Right lobe of liver (tissue), 6 donors: ENCODE measurements at regions not wholly inside any gene's neighbourhood (a gene's known extent, or its start where the extent isn't known, plus 50 kb on each side); places are given as distances from the start of the nearest gene placed in this dataset.

ENCODE experiments used
- ATAC-seq, 4 donors: fragments of 200-7000 bp; cut with Tn5 transposase; one replicate each; pipeline ENCODE4 v1.9.1; 2020; ENCODE audit warnings: mild to moderate bottlenecking in 4 of 4, moderate library complexity in 4 of 4
- DNase-seq, 3 donors: peaks; one replicate each; pipeline ENCODE4 v3.0.0-alpha.2; 2020
- H3K27ac ChIP-seq, 3 donors: fragments of 200-600 bp; one replicate each; pipeline ENCODE4 v1.8.0; 2022
- H3K27me3 ChIP-seq, 2 donors: fragments of 200-600 bp; one replicate each; pipeline ENCODE4 v1.8.0; 2022
- H3K36me3 ChIP-seq, 4 donors: fragments of 200-600 bp; sonication (generic) in 1 of 4; one replicate each; pipeline versions ENCODE4 v1.5.1 to v1.8.0; 2017 to 2022; ENCODE audit warnings: control low read depth in 1 of 4
- H3K4me1 ChIP-seq, 4 donors: fragments of 200-600 bp; sonication (generic) in 1 of 4; one replicate each; pipeline versions ENCODE4 v1.5.1 to v1.8.0; 2017 to 2022; ENCODE audit warnings: control low read depth in 1 of 4
- H3K4me3 ChIP-seq, 3 donors: fragments of 200-600 bp; one replicate each; pipeline ENCODE4 v1.8.0; 2022
- H3K9me3 ChIP-seq, 4 donors: fragments of 200-600 bp; sonication (generic) in 1 of 4; one replicate each; pipeline versions ENCODE4 v1.5.1 to v1.8.0; 2017 to 2022; ENCODE audit warnings: control low read depth in 1 of 4
- POLR2A ChIP-seq: fragments of 450-650 bp; IDR thresholded peaks from one replicate; pipeline ENCODE4 v1.6.1; 2017; ENCODE audit warnings: antibody characterized with exemption, mild to moderate bottlenecking
- WGBS: methylation state at CpG from one replicate; pipeline ENCODE4 v1.1.6; 2018; ENCODE audit warnings: low coverage, low lambda C conversion rate; ENCODE audit not compliant: insufficient coverage; ENCODE audit errors: missing lambda C conversion rate; 5-methylcytosine and 5-hydroxymethylcytosine counted together
- intact Hi-C, 2 donors: fragments of 100-400 bp; cut with DNase I; formaldehyde crosslinking; loops; one replicate each; pipeline versions ENCODE4 v1.11.2 to v1.14.1; 2022
- TF ChIP-seq, protein P1 (sequence below), 4 donors: fragments of 200-600 bp in 3 of 4; fragments of 450-650 bp in 1 of 4; IDR thresholded peaks; one replicate each; pipeline versions ENCODE4 v1.5.1 to v1.8.0; 2016 to 2022; ENCODE audit warnings: antibody characterized with exemption in 4 of 4, mild to moderate bottlenecking in 2 of 4
- donor health status: DM: no; HTN: yes; CAD: no.
- donor health status: DM: no; HTN: no; CAD: no.
- donor health status: DM: no; HTN: no; CAD: no.
- donor health status: DM: no; HTN: yes; CAD: no.
- donor health status: DM: no; HTN: yes; CAD: no.

DNA sequence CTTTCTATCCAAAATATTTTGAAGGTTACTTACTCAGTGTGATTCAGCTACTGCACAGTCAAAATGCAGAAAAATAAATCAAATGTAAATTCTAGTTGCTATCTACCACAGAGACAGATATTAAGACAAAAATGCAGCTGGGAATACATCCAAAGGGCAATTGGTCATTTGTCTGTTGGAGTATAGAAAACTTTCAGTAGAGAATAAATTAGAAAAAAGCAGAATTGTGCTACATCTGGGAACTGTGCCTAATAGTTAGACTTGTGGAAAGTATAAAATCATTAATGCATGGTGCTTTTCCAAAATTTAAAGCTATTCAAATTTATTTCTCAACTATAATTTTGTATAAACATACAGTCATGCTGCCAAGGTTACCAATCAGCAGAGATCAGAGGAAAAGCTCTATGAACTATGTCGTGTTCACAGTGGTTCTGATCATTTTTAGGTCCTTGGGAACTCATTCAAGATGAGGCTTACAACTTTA lies 1635.8 kb downstream of the PCDH9 start:
- TF ChIP-seq, protein P1, sequence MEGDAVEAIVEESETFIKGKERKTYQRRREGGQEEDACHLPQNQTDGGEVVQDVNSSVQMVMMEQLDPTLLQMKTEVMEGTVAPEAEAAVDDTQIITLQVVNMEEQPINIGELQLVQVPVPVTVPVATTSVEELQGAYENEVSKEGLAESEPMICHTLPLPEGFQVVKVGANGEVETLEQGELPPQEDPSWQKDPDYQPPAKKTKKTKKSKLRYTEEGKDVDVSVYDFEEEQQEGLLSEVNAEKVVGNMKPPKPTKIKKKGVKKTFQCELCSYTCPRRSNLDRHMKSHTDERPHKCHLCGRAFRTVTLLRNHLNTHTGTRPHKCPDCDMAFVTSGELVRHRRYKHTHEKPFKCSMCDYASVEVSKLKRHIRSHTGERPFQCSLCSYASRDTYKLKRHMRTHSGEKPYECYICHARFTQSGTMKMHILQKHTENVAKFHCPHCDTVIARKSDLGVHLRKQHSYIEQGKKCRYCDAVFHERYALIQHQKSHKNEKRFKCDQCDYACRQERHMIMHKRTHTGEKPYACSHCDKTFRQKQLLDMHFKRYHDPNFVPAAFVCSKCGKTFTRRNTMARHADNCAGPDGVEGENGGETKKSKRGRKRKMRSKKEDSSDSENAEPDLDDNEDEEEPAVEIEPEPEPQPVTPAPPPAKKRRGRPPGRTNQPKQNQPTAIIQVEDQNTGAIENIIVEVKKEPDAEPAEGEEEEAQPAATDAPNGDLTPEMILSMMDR (IDR thresholded peaks at IDR 0.05): no peak
- no peak for TF ChIP-seq POLR2A
- Histone ChIP-seq H3K4me1 (no peaks in the 10 kb centered on the region), H3K36me3 (no peaks in the 10 kb centered on the region), H3K27ac (no peak overlapping the region), H3K9me3 (no peaks in the 10 kb centered on the region), H3K4me3 (no peak overlapping the region), H3K27me3 (no peaks in the 10 kb centered on the region)
- DNase-seq (no peak), ATAC-seq (no peak)
- WGBS: 26% methylated on average over 1 of the region's 1 CpG
- intact Hi-C loops: no loop called here

DNA sequence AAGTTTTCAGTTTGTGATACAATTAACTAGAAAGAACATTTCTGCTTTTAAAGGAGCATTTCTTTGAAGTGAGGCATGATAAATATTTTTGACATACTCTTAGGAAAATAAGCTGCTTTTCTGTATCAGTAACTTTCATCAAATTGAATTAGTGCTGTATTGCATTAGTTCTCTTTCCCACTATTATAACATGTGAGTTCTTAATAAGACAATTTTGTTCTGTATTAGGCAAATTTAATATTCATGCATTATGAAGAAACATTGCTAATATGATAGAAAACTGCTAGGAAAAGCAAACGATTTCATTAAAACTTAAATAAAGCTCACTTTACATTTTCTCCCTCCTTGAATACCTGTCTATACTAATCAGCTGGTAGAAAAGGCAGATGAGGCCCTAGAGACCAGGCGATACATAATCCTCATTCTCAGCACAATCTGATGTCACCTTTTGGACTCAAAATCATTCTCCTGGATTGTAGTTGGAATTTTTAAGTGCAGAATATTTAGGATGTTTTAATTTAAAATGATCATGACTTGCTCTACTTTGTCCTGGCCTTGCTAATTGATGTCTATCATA lies 1636.8 kb downstream of the PCDH9 start:
- TF ChIP-seq, protein P1 (IDR thresholded peaks at IDR 0.05): no peak
- TF ChIP-seq POLR2A: no peak
- ATAC-seq (no peak), DNase-seq (no peak)
- Histone ChIP-seq H3K4me3 (no peak overlapping the region), H3K36me3 (no peaks in the 10 kb centered on the region), H3K27me3 (no peaks in the 10 kb centered on the region), H3K27ac (no peak overlapping the region), H3K9me3 (no peaks in the 10 kb centered on the region), H3K4me1 (no peaks in the 10 kb centered on the region)
- 53% methylated on average over 2 of the region's 2 CpGs for WGBS
- intact Hi-C loops: no loop called here

DNA sequence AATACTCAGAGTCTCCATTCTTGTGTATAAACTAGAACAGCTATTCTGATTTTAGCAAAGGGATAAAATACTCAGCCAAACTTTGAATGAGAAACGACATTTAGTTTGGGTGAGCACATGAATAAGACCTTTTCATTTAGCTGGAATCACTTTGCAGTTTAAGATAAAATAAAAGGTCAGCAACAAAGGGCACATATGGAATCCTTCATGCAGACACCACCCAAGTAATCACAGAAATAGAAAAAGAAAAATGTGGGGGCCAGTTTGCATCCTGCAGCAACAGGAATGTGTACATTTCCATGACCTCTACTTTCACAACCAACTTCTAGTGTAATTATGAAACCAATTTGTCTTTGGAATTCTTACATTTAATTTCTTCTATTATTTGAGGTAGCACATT lies 1637.4 kb downstream of the PCDH9 start:
- ATAC-seq (no peak), DNase-seq (no peak)
- no peak overlapping the region for H3K27ac ChIP-seq

DNA sequence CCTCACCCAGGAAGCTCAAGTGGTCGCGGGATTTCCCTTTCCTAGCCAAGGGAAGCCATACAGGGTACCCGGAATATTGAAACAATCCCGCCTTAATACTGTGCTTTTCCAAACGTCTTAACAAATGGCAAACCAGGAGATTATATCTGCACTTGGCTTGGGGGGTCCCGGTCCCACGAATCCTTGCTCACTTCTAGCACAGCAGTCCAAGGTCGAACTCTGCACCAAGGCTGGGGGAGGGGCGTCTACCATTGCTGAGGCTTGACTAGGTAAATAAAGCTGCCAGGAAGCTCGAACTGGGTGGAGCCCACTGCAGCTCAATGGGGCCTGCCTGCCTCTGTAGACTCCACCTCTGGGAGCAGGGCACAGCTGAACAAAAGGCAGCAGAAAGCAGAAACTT lies 1644.8 kb downstream of the PCDH9 start:
- H3K4me1 ChIP-seq: no peaks in the 10 kb centered on the region
- no peak for ATAC-seq
- no peak overlapping the region for H3K27ac ChIP-seq
- WGBS: 59% methylated on average over 5 of the region's 10 CpGs
- TF ChIP-seq, protein P1 (IDR thresholded peaks at IDR 0.05): no peak
- TF ChIP-seq POLR2A: no peak
- no peak overlapping the region for H3K4me3 ChIP-seq
- no peaks in the 10 kb centered on the region for H3K9me3 ChIP-seq
- DNase-seq: no peak
- H3K36me3 ChIP-seq: no peaks in the 10 kb centered on the region
- intact Hi-C loops: no loop called here
- H3K27me3 ChIP-seq: no peaks in the 10 kb centered on the region

More for the DNA sequence above, 1637.4 kb downstream of the PCDH9 start:
- Histone ChIP-seq H3K4me3 (no peak overlapping the region), H3K4me1 (no peaks in the 10 kb centered on the region), H3K36me3 (no peaks in the 10 kb centered on the region), H3K9me3 (no peaks in the 10 kb centered on the region), H3K27me3 (no peaks in the 10 kb centered on the region)
- TF ChIP-seq, protein P1 (IDR thresholded peaks at IDR 0.05): no peak
- no peak for TF ChIP-seq POLR2A
- intact Hi-C loops: no loop called here
- WGBS: 8% methylated on average over 1 of the region's 1 CpG

DNA sequence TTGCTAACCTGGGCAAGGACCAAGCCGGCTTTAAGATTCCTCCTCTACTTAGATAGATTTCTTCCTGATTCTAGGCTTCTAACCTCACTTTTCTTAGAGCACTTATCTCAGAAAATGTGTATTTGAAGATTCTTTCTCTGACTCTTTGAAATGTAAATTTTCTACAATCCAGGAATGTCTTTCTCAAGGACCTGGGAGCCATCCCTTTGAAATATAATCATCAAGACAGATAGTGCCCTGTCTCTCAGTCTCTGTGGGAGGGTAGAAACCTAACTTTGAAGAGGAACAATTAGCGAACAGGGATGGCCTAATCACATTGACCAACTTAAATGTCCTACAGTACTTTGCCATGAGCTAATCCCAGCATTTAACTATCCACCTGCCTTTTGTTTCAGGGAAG lies 1646.0 kb downstream of the PCDH9 start:
- Histone ChIP-seq H3K4me3 (no peak overlapping the region), H3K9me3 (no peaks in the 10 kb centered on the region), H3K36me3 (no peaks in the 10 kb centered on the region), H3K27me3 (no peaks in the 10 kb centered on the region), H3K27ac (no peak overlapping the region), H3K4me1 (no peaks in the 10 kb centered on the region)
- WGBS: 33% methylated on average over 2 of the region's 2 CpGs
- intact Hi-C loops: no loop called here
- DNase-seq: no peak
- TF ChIP-seq POLR2A: no peak
- TF ChIP-seq, protein P1 (IDR thresholded peaks at IDR 0.05): no peak
- ATAC-seq: no peak
